CD1c-positive myeloid dendritic cell (primary cell): ENCODE measurements at regions not wholly inside any gene's neighbourhood (a gene's known extent, or its start where the extent isn't known, plus 50 kb on each side); places are given as distances from the start of the nearest gene placed in this dataset.
"Not testable (repeated sequence)": the region's sequence is repeated elsewhere in the genome, so short reads cannot be mapped to it uniquely, and the experiment has no call there.

Experiments
- DNase-seq: peaks from one replicate; pipeline ENCODE4 v3.0.0-alpha.2; 2016; ENCODE audit errors: extremely low spot score

- DNase-seq, result no peak
Observed at GRCh38 chr14:45619831-45620230, 366.8 kb upstream of the MIS18BP1 start.

GRCh38 chr14:45610318-45610717 is 357.3 kb upstream of the MIS18BP1 start:
- DNase-seq, result no peak

- no peak for DNase-seq
Observed at GRCh38 chr14:45587142-45587541, 334.1 kb upstream of the MIS18BP1 start.

- no peak for DNase-seq
Observed at GRCh38 chr14:45559626-45560025, 306.6 kb upstream of the MIS18BP1 start.

- no peak for DNase-seq
Observed at GRCh38 chr14:45558183-45558582, 305.2 kb upstream of the MIS18BP1 start.

- DNase-seq, result no peak
Observed at GRCh38 chr14:45553981-45554380, 301.0 kb upstream of the MIS18BP1 start.

- not testable (repeated sequence) for DNase-seq
Observed at GRCh38 chr14:45551240-45551820, 298.3 kb upstream of the MIS18BP1 start.

- no peak for DNase-seq
Observed at GRCh38 chr14:45531022-45531421, 278.0 kb upstream of the MIS18BP1 start.

GRCh38 chr14:45526715-45527549 is 273.9 kb upstream of the MIS18BP1 start:
- no peak for DNase-seq

GRCh38 chr14:45519766-45520165 is 266.8 kb upstream of the MIS18BP1 start:
- no peak for DNase-seq

- DNase-seq, result no peak
Observed at GRCh38 chr14:45492876-45493275, 239.9 kb upstream of the MIS18BP1 start.

GRCh38 chr14:45491914-45492313 is 238.9 kb upstream of the MIS18BP1 start:
- DNase-seq, result no peak

- no peak for DNase-seq
Observed at GRCh38 chr14:45486599-45486998, 233.6 kb upstream of the MIS18BP1 start.

GRCh38 chr14:45467023-45467422 is 214.0 kb upstream of the MIS18BP1 start:
- no peak for DNase-seq

GRCh38 chr14:45434221-45434620 is 181.2 kb upstream of the MIS18BP1 start:
- DNase-seq, result no peak

GRCh38 chr14:45426685-45427282 is 173.8 kb upstream of the MIS18BP1 start:
- peak; percentile 21 for DNase-seq

- no peak for DNase-seq
Observed at GRCh38 chr14:45406942-45407341, 153.9 kb upstream of the MIS18BP1 start.

- DNase-seq, result no peak
Observed at GRCh38 chr14:45400950-45401640, 148.1 kb upstream of the MIS18BP1 start.

GRCh38 chr14:45400509-45400908 is 147.5 kb upstream of the MIS18BP1 start:
- no peak for DNase-seq

- no peak for DNase-seq
Observed at GRCh38 chr14:45381091-45381490, 128.1 kb upstream of the MIS18BP1 start.

- no peak for DNase-seq
Observed at GRCh38 chr14:45377166-45377565, 124.2 kb upstream of the MIS18BP1 start.

GRCh38 chr14:45373877-45374276 is 120.9 kb upstream of the MIS18BP1 start:
- DNase-seq, result no peak
